ENCODE measurements at regions not wholly inside any gene's neighbourhood (a gene's known extent, or its start where the extent isn't known, plus 50 kb on each side); places are given as distances from the start of the nearest gene placed in this dataset.

DNA sequence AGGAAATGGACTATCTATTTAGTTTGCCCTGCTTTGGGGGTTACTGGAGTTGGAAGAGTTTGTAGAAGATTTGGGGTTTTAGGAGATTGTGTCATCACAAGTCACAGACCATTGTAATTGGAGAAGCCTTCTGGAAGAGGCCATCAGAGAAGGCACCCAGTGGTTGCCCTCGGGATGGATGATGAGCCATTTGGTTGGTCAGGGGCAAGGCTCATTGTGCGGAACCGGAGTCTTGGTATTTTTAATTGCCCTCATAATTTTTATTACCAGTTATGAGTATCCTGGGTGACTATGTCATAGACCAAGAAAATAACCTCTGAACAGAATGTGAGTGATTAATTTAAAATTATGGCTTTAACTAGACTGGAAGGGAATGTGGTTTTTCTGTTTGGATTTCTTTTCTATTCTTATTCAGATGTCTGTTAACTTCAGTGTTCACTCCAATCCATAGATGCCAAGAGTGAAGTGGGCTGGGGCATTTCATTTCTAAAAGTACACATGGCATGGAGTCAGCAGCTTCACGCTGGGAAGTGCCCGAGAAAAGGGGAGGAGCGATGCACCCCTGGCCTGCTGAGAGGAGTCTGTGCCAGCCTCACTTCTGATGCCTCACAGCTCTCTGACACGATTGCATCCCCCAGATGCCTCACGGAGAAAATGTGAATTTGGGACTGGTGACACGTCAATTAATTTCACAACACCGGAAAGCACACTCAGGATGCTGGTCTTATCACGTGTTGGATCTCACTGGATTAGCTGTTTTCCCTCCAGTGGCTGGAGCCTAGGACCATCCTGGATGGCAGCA, 225.6 kb upstream of the IGFBP3 start:
- DNase-seq: no peak

DNA sequence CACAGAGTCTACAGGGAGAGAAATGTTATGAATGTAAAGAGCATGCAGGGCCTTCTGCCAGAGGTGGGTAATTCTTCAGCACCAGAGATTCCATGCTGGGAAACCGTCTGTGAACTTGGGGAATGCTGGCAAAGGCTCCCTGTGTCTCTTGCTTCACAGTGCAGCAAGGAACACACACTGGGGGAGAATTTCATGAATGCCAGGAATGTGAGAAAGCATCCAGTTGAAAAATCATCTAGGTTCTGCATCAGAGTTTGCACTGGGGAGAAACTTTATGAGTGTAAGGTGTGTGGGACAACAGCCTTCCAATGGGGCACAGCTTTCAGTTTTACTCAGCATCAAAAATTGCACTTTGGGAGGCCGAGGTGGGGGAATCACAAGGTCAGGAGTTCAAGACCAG, 224.3 kb upstream of the IGFBP3 start:
- no peak for DNase-seq

DNA sequence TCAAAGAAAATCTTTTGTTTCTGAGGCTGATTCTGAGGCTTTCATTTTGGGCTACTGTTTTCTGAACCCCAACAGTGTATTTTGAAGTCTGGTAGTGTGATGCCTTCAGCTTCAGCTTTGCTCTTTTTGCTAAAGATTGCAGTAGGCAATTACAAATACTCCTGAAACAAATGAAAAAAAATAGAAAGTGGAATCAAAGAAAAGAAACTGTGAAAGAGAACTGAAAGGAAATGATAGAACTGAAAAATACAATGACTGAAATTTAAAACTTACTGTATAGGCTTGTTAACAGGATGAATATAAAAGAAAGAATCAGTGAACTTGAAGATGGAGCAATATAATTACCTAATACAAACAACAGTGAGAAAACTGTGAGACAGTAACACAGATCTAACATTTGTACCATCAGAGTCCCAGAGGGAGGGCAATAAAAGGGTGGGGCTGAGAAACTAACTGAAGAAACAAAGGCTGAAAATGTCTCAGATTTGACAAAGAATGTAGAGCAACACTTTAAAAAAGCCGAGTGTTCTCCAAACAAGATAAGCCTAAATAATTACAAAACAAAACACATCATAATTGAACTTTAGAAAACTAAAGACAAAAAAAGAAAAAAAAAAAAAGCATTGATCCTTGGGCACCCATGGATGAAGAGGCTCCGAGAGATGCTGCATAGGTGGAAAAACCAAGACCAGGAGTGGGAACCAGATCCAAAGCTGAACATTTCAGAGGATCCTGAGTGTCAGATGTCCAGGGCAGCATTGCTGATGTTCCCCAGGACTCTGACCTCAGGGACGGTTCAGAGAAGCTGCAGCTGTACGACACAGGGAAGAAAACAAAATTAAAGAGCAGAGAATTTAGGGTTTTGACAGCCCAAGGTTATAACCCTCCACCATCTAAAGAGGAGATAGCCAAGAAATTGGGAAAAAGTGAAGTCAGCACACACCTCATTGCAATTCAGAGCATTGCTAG, 223.2 kb upstream of the IGFBP3 start:
- no peak for DNase-seq

DNA sequence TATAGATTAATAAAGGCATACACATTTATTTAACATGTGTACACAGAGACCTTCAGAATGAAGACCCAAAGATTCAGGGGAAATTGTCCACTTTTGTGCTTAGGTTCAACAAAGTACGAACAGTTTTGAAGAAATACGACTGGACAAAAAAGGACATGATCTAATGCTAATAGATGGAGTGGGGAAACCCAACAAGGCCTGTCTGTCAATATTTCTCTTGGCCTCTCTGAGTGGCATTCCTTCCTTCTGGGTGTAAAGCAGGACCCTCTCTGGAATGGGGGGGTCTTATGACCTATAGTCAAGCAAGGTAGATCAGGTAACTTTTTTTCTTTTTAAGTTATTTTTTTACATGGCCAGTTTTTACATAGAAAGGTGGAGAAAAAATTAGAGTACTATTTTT, 222.3 kb upstream of the IGFBP3 start:
- DNase-seq: no peak

DNA sequence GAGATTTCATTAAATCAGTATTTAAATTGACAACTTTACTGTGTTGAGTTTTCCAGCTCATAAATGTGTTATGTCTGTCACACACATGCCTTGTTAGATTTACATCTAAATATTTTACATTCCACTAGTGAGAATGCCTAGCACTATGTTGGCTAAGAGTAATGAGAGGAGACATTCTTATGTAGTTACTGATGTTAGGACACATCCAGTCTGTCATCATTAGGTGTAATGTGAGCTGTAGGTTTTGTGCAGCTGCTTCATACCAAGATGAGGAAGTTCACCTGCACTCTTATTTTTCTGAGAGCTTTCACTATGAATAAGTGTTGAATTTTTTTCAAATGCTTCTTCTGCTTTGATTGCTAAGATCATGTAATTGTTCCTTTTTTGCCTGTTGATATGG, 218.0 kb upstream of the IGFBP3 start:
- no peak for DNase-seq

DNA sequence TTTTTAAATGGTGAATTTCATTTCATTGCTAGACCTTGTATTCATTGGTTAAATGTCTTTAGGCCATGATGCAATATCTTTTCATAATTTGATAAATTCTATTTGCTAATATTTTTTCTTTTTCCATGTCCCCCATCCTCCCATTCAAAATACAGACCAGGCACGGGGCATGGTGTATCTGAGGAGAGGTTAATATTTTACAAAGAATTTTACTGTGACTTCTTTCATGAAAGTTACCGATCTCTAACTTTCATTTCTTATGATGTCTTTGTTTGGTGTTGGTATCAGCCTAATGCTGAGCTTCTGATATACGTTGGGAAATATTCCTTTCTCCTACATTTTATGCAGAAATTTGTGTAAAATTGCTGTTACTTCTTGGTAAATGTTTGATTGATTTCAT, 216.7 kb upstream of the IGFBP3 start:
- DNase-seq: no peak

DNA sequence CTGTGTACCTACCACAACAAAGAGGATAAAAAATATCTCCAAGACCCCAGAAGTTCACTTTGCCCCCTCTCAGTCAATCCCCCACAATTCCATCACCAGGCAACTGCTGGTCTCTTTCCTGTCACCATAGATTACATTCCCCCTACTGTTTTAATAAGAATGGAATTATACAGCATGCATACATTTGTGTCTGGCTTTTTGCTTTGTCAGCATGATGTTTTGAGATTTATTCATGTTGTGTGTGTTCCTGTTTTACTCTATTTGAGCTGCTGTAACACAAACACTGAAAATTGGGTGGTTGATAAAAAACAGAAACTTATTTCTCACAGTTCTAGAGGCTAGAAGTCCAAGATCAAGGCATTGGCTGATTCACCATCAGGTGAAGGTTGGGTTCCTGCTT, 214.5 kb upstream of the IGFBP3 start:
- no peak for DNase-seq

DNA sequence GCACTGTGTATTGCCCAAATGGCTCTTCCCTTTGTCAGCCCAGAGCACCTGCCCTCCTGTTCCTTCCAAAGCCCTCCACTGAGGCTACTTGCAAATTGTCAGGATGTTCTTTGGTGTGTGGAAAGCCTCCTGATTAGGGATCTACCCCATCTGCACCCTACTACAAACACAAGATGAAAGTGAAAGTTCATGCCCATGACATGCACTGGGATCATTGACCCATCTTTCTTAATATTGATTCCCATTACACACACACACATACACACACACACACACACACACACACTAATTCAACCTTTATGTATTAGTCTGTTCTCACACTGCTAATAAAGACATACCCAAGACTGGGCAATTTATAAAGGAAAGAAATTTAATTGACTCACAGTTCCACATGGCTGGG, 213.7 kb upstream of the IGFBP3 start:
- no peak for DNase-seq

DNA sequence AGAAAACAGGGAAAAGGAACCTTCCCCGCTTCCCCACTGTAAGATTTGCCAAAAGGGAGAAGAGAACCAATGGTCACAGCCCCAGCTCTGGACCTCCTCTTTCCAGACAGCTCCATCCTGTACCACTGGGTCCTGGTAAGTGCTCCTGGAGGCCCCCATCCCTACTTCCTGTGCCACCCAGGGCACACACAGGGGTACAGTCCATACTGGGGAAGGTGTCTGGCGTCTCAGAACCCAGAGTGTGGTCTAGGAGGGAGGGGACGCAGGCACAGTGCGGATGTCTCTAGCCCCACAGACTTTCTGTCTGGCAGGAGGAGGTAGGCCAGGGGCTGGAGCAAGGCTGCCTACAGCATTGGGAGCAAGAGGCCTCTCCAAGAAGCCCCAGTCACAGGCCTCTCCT, 213.3 kb upstream of the IGFBP3 start:
- DNase-seq: no peak

DNA sequence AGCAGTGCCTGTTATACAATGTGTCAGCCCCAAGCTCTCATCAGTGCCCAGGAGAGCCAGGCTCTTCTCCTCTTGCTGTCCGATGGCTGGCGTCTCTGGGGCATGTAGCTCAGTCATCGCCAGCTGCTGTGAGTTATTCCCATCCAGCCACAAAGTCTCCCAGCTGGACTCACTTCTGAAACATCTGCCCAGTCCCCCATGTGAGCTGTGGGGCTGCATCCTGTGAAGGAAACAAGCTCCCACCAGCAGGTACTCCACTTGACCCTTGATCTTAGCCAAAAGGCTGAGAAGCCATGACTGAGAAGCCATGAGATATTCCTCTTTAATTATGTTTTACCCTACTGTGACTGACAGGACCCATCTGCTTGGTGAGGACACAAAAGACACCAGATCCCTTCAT, 212.7 kb upstream of the IGFBP3 start:
- DNase-seq: no peak

DNA sequence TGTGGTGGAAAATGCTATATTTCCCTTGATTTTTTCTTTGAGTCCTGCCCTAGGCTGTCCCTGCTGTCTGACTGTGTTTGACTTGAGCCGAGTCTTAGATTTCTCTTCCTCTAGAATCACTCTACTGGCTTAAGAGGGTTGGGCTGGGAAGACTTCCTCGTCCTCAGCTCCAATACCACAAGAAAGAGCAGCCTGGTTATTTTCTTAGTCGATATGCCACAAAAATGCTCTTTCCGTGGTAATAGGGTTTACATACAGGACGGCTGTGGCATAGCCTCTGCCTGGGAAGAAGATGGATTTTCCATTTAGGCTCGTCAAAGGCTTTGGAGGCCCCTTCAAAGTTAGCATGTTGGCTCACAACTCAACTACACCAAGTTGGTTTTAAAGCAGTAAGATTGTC, 212.0 kb upstream of the IGFBP3 start:
- DNase-seq: no peak

DNA sequence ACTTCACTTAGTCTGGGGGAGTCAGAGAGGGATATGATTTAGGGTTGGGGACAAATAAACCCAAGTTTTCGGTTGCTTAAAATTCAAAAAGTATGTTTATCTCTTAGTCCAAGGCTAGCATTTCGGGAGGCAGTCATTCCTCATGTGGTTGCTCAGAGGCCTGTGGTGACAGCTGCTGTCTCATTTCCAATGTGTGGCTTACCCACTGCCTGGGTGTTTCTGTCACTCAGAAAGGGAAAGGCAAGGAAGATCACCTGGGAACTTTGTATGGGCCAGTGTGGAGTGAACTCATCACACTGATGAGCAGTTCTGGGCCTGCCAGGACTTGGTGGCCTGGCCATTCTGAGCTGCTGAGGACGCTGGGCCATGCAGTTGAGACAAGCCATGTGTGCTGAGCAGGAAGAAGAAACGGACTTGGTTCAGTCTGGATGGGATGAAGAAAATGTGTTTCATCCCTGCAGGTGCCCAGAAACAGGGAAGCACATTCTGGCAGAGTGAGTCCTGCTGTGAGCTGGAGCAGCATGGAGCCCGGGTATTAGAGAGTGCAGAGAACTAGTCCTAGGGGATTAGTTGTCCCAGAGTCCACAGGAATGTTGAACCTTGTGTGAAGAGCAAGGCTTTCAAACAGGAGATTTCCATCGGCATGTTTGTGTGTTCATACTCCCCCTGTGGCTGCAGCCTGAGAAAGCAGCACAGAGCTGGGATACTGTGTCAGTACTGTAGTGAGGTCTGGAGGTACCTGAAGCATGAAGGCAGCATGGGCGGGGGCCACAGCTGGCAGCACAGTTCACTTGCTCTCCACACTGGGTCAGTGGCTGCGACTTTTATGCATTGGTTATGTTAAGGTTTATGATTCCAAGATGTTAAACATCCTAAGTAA, 211.1 kb upstream of the IGFBP3 start:
- no peak for DNase-seq

DNA sequence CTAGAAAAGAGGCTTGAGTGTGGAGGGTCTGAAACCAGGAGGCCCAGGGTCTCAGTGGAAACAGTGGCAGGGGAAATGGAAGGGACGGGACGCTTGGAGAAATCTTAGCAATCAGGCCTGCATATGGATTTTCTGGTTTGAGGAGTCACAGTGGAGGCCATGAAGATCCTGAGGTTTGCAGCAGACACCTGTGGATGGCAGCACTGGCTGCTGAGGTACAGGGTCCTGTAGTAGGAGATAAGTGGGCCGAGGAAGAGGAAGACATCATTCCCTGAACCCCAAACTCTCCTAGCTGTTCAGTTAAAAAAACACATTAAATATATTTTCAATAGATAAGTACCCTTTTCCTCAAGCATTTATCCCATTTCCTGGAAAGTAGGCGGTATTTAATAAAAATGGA, 208.8 kb upstream of the IGFBP3 start:
- no peak for DNase-seq

DNA sequence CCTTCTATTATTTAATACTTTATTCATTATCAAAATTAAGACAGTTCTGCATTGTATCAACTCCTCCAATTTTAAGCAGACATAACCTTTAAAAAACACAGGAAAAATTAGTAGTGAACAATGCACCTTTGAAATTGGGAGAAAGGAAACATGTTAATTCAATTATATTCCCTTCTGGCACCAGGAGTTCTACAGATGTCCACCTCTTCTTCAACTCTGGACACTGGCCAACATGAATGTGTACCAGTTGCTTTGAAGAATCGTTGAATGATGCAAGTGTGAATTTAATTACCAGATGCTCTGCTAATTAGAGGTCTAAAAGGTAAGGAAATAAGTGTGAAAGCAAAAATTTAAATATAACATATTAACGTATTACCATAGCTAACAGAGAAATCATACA, 206.7 kb upstream of the IGFBP3 start:
- DNase-seq: no peak

DNA sequence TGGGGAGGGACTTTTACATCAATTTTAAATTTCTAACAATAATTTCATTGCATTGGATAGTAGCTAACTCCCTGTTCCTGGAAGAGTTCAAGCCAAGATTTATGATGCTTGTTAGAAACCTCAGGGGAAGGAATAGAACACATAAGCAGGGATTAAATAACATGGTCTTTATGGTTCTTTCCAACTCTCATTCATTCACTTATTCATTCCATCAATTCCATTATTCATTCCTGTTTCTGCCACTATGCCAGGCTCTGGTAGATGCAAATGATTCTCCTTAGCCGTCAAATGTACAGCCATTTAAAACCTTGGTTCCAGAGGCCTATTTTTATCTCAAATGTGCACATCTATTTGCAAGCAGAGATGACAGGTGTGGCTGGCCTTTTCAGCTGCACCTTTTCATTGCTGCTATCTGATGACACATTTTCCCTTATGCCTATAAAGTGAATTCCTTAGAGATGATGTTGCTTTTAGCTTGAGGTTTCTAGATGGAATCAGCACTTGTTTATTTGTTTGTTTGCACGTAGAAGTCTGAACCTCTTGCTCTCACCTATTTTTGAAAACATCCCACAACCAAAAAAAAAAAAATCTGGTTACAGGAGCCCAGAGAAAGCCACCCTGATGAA, 205.7 kb upstream of the IGFBP3 start:
- DNase-seq: no peak

DNA sequence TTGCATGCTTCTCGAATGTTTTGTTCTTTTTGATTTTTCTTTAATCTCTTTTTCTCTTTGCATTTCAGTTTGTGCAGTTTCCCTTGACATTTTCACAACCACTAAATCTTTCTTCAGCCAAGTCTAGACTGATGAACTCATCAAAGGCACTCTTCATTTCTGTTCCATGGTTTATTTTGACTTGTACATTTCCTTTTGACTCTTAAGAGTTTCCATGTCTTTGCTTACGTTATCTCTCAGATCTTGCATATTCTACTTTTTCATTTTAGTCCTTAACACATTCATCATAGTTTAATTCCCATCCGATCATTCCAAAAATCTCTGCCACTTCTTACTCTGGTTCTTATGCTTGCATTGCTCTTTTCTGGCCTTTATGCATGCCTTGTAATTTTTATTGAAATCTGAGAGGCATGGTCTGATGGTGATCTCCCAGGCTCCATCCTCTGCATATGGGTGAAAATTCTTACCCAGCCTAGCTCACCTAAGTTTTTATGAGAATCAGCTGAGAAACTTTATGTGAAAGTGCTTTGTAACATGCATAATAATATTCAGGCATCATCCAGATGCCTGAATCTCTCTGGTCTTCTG, 202.8 kb upstream of the IGFBP3 start:
- no peak for DNase-seq

DNA sequence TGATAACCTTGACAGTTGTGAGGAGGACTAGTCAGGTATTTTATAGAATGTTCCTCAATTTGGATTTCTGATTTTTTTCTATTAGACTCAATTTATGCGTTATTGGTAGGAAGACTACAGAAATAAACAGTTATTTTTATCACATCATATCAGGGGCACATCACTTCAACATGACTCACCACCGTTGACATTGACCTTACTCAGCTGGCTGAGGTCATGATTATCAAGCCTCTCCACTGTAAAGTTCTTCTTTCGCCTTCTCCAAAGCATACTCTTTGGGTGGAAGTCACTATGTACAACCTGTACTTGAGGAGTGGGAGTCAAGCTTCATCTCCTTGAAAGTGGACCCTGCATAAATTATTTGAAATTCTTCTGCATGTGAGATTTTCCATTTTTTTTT, 194.3 kb upstream of the IGFBP3 start:
- no peak for DNase-seq

DNA sequence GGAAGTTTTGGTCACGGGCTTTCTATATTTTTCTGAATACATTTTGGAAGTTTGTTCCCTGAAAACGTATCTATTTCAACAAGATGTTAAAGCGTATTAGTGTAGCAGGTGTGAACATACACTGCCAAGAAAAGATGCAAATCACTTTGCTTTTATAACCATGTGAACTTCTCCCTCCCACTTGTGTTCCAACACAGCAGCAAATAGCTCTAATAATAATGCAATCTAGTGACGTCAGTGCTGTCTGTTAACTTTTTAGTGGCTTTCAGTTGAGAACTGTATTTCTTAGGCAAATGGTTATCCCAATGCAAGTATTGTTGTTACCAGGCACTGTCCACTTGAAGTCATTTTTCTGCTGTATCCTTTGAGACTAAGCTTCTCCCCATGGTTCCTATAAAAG, 188.4 kb upstream of the IGFBP3 start:
- DNase-seq: no peak

DNA sequence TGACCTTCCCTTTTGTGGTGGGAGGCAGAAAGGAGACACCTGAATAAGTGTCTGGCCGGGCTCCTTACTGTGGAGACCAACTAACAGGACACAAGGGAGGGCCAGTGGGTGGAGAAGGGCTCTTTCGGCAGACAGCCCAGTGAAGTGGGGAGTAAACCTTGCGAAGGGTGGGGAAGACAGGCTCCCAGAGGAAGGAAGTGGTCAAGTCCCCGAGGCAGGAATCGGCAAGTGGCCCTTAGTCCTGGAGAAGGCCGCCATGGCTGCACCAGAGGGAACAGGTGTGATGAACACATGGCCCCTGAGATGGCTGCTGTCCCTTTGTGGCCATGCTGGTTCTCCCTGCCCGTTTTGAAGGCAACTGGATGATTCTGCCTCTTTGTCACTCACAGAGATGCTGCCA, 187.2 kb upstream of the IGFBP3 start:
- DNase-seq: no peak

DNA sequence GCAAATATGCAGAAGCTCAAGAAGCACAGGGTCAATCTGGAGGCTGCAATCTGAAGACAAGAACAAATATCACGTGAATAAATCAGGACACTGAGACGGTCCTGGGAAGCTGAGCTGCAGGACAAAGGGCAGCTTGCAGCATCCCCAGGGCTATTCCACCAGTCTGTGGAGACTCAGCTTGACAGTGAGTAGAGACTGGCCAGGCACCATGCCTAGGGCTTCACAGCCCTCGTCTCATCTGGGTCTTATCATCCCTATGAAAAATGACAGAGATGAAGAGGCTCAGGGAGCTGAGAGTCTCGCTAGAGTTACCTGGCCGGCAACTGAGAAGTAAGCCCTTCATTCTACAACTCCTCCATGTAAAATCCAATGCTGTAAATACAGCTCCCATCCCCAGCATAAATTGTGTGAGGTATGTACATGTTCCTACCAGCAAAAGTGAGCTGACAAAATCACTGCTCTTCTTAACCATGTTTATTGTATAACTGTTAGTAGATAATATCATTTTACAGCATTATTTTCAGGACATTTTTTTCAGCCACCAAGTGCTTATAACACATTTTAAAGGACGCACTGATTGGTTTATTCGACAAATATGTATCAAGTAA, 186.6 kb upstream of the IGFBP3 start:
- no peak for DNase-seq

DNA sequence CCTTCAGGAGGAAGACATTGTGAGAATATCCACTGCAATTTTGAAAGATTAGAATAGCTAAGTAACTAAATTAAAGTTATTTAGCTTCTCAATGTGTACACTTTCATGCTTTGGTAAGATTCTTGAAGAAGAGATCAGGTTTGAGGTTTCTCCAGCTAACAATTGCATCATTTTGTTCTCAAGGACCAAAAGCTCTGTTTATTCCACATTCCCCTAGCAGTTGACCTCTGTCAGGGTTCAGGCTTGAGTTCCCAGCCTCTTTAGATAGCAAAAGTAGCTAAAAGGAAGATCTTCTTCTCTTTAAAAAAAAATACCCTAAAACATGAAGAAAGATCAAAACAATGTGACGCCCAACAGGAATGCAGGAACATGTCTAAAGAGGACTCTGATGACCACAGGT, 179.4 kb upstream of the IGFBP3 start:
- DNase-seq: no peak

DNA sequence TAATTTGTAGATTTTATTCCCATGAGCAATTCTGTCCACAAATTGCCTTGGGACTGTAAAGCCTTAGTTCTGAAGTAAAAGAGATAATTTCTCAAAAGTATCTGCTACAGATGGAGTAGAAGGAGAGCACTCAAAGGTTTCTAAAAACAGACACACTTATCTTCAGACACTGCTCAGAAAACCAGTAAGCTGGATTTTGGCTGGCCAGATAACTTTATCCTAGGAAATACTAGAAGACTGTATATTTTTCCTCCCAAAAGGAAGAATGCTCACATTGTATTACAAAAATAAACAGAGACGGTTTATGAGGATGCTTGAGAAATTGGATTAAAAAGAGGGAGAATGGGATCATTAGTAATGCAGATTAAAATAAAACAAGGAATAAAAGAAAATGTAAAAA, 178.0 kb upstream of the IGFBP3 start:
- DNase-seq: no peak

All from KG1 (cell line).